ENCODE measurements at regions not wholly inside any gene's neighbourhood (a gene's known extent, or its start where the extent isn't known, plus 50 kb on each side); places are given as distances from the start of the nearest gene placed in this dataset.

DNA sequence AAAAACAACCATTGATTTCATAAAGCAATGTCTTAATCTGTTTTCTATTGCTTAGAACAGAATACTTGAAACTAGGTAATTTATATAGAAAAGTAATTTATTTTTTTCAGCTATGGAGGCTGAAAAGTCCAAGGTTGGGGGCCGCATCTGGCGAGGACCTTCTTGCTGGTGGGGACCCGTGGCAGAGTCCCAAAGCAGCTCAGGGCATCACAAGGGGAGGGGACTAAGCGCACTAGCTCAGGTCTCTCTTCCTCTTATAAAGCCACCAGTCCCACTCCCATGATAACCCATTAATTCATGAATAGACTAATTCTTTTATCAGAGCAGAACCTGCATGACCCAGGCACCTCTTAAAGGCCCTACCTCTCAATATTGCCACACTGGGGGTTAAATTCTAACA lies 87.2 kb upstream of the KLF13 start:
- no peaks in the 10 kb centered on the region for H3K27me3 ChIP-seq
- H3K36me3 ChIP-seq = no peaks in the 10 kb centered on the region
- WGBS = 68% methylated on average over 4 of the region's 4 CpGs
- no peak for DNase-seq (ENCODE audit: low spot score in 2 of 2)
- H3K27ac ChIP-seq = no peak overlapping the region
- H3K4me3 ChIP-seq = no peak overlapping the region
- peaks cover 21% of the 10 kb centered on the region for H3K4me1 ChIP-seq
- no peaks in the 10 kb centered on the region for H3K9me3 ChIP-seq
- TF ChIP-seq POLR2A (IDR thresholded peaks at IDR 0.05) (no peak), EP300 (IDR thresholded peaks at IDR 0.05) (no peak), POLR2AphosphoS5 (IDR thresholded peaks at IDR 0.05) (no peak)
- TF ChIP-seq, protein P1, sequence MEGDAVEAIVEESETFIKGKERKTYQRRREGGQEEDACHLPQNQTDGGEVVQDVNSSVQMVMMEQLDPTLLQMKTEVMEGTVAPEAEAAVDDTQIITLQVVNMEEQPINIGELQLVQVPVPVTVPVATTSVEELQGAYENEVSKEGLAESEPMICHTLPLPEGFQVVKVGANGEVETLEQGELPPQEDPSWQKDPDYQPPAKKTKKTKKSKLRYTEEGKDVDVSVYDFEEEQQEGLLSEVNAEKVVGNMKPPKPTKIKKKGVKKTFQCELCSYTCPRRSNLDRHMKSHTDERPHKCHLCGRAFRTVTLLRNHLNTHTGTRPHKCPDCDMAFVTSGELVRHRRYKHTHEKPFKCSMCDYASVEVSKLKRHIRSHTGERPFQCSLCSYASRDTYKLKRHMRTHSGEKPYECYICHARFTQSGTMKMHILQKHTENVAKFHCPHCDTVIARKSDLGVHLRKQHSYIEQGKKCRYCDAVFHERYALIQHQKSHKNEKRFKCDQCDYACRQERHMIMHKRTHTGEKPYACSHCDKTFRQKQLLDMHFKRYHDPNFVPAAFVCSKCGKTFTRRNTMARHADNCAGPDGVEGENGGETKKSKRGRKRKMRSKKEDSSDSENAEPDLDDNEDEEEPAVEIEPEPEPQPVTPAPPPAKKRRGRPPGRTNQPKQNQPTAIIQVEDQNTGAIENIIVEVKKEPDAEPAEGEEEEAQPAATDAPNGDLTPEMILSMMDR (IDR thresholded peaks at IDR 0.05) = no peak

DNA sequence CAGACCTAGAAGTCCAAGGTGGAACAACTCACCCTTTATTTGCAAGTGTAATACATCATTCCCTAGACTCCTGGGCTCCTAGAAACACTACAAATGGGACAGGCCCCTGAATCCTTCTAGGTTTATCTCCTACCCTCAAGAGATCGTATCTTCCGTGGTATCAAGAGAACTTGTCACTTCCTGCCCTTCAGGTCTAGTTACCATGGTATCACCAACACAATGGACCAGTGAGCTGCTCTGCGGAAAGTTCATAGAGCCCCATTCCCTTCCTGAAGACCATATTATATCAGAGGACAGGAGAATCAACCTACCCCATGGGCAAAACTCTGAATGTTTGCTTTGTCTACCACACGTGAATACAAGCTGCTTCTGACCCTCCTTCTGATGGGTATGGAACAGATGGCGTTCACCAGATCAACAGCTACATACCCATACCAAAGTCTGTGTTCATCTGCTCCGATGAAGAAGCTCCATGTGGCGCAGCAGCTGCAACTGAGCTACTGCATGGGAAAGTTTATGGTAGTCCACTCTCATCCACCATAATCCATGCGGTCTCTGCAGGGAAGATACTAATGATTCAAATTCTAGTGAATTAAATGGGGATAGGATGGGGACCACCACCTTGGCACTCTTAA lies 84.6 kb upstream of the KLF13 start:
- H3K27ac ChIP-seq = no peak overlapping the region
- TF ChIP-seq POLR2AphosphoS5 (IDR thresholded peaks at IDR 0.05) = no peak
- TF ChIP-seq, protein P1 (IDR thresholded peaks at IDR 0.05) = no peak
- no peak for TF ChIP-seq POLR2A (IDR thresholded peaks at IDR 0.05)
- no peak for TF ChIP-seq EP300 (IDR thresholded peaks at IDR 0.05)

DNA sequence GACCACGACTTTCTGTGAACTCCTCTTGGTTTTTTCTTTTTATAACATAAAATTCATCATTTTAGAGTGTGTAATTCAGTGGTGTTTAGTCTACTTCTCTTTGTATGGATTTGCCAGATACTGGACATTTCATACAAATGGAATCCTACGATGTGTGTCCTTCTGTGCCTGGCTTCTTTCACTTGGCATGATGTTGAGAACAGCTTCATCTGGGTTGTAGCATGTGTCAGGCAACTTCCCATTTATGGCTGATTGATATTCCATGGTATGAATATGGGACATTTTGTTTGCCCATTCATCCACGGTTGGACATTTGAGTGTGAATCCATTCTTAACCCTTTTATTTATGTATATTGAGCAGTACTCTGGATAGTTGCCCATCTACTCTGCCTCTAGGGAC lies 82.7 kb upstream of the KLF13 start:
- H3K4me3 ChIP-seq = no peak overlapping the region
- H3K36me3 ChIP-seq = no peaks in the 10 kb centered on the region
- no peaks in the 10 kb centered on the region for H3K27me3 ChIP-seq
- no peak for DNase-seq (ENCODE audit: low spot score in 2 of 2)
- no peak overlapping the region for H3K27ac ChIP-seq
- H3K9me3 ChIP-seq = no peaks in the 10 kb centered on the region
- H3K4me1 ChIP-seq = no peaks in the 10 kb centered on the region
- 82% methylated on average over 3 of the region's 3 CpGs for WGBS
- no peak for TF ChIP-seq POLR2A (IDR thresholded peaks at IDR 0.05)
- TF ChIP-seq, protein P1 (IDR thresholded peaks at IDR 0.05) = no peak
- no peak for TF ChIP-seq EP300 (IDR thresholded peaks at IDR 0.05)
- no peak for TF ChIP-seq POLR2AphosphoS5 (IDR thresholded peaks at IDR 0.05)

More for the DNA sequence above, 84.6 kb upstream of the KLF13 start:
- H3K27me3 ChIP-seq = no peaks in the 10 kb centered on the region
- H3K9me3 ChIP-seq = no peaks in the 10 kb centered on the region
- H3K4me1 ChIP-seq = peaks cover 5% of the 10 kb centered on the region
- 90% methylated on average over 8 of the region's 8 CpGs for WGBS
- no peaks in the 10 kb centered on the region for H3K36me3 ChIP-seq
- DNase-seq (ENCODE audit: low spot score in 2 of 2) = no peak
- no peak overlapping the region for H3K4me3 ChIP-seq

DNA sequence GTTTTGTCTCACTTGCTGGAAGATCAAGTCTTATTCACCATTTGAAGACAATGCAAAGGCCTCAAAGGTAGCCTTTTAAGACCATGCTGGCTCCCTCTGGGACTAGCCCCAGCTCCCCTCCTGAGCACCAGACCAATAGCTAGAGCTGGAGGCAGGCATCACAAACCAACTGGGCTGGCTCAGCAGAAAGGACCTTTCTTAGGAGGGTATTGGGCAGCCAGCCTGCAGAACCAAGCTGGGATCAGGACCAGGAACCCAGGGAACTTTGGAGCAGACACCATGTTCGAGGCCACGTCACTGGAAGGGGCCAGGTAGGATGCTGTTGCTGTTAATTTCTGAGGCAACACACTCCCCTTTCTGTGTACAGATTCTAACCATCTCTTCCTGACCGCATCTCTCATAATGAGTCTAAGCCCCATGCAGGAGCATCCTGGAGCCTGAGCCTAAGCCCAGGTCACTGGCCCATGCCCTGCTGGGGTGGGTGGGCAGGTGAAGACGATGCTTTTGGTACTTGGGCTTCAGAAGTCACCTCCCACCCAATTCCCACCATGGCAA lies 81.4 kb upstream of the KLF13 start:
- no peaks in the 10 kb centered on the region for H3K27me3 ChIP-seq
- H3K4me1 ChIP-seq = no peaks in the 10 kb centered on the region
- no peak overlapping the region for H3K4me3 ChIP-seq
- TF ChIP-seq EP300 (IDR thresholded peaks at IDR 0.05) (no peak), POLR2AphosphoS5 (IDR thresholded peaks at IDR 0.05) (no peak), POLR2A (IDR thresholded peaks at IDR 0.05) (no peak)
- TF ChIP-seq, protein P1 (IDR thresholded peaks at IDR 0.05) = no peak
- H3K36me3 ChIP-seq = no peaks in the 10 kb centered on the region
- DNase-seq (ENCODE audit: low spot score in 2 of 2) = no peak
- no peaks in the 10 kb centered on the region for H3K9me3 ChIP-seq
- no peak overlapping the region for H3K27ac ChIP-seq
- WGBS = 86% methylated on average over 4 of the region's 4 CpGs

DNA sequence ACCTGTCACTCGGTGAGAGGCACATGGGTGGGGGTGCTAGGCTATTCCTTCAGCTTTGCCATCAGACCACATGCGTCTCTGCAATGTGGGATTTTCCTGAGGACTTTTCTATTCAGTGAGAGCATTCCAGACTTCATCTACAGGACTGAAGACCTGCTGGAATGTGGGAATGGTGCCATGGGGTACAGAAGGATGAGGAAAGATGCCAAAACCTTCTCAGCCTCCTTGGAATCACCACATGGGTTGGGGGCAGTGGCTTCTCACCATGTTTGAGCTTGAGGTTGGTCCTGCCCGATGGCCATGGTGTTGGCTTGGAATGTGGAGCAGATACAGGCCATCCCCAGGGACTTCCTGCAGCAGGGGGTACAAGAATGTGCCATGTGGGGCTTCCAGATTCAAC lies 80.9 kb upstream of the KLF13 start:
- Histone ChIP-seq H3K9me3 (no peaks in the 10 kb centered on the region), H3K36me3 (no peaks in the 10 kb centered on the region), H3K4me3 (no peak overlapping the region), H3K27ac (no peak overlapping the region), H3K4me1 (no peaks in the 10 kb centered on the region), H3K27me3 (no peaks in the 10 kb centered on the region)
- no peak for DNase-seq (ENCODE audit: low spot score in 2 of 2)
- 81% methylated on average over 3 of the region's 3 CpGs for WGBS
- TF ChIP-seq EP300 (IDR thresholded peaks at IDR 0.05) = no peak
- no peak for TF ChIP-seq POLR2A (IDR thresholded peaks at IDR 0.05)
- TF ChIP-seq, protein P1 (IDR thresholded peaks at IDR 0.05) = no peak
- no peak for TF ChIP-seq POLR2AphosphoS5 (IDR thresholded peaks at IDR 0.05)

All from suprapubic skin (tissue), 4 donors.